IMR-90 (cell line): ENCODE measurements at regions not wholly inside any gene's neighbourhood (a gene's known extent, or its start where the extent isn't known, plus 50 kb on each side); places are given as distances from the start of the nearest gene placed in this dataset.
A peak's percentile ranks its signal among the peaks of the same experiment; 100 is the strongest.

Experiments used
- ATAC-seq: fragments of 200-7000 bp; cut with Tn5 transposase; 2 replicates; pipeline ENCODE4 v1.9.1; 2020; ENCODE audit warnings: low read depth, mild to moderate bottlenecking, moderate library complexity
- BruUV-seq: library from RNA; stranded (reverse); fragments of 400-500 nt; replicated peaks from 2 replicates; lab custom pipeline; 2021; lab: Mats Ljungman, UMichigan
- CTCF ChIA-PET: fragments of 300-600 bp; formaldehyde crosslinking; extraction: SDS; loops from one replicate; lab custom pipeline; 2021; ENCODE audit warnings: antibody characterized with exemption; lab: Yijun Ruan, JAX
- POLR2A ChIA-PET: fragments of 300-600 bp; sonication (Branson Sonifier 250); formaldehyde crosslinking; loops from one replicate; lab custom pipeline; 2022; ENCODE audit warnings: antibody characterized with exemption; ENCODE audit not compliant: unreplicated experiment; lab: Charles Lee
- DNase-seq: peaks from one replicate; pipeline ENCODE4 v3.0.0; 2013
- H2AFZ ChIP-seq: replicated peaks from 2 replicates; pipeline ENCODE3; 2013; ENCODE audit warnings: low read length, mild to moderate bottlenecking; ENCODE audit not compliant: poor library complexity
- H2AK5ac ChIP-seq: 2 replicates; pipeline ENCODE4 v1.6.1; 2013; ENCODE audit warnings: low read depth, low read length, inconsistent platforms
- H2AK9ac ChIP-seq: replicated peaks from 2 replicates; pipeline ENCODE3; 2013; ENCODE audit warnings: mild to moderate bottlenecking, low read depth, low read length, moderate library complexity; ENCODE audit not compliant: poor library complexity
- H2BK120ac ChIP-seq: 2 replicates; pipeline ENCODE4 v1.6.1; 2013; ENCODE audit warnings: low read depth, low read length, inconsistent platforms
- H2BK15ac ChIP-seq: 3 replicates; pipeline ENCODE4 v1.6.1; 2013; ENCODE audit warnings: low read depth, low read length, inconsistent platforms
- H2BK20ac ChIP-seq: 2 replicates; pipeline ENCODE4 v1.6.1; 2013; ENCODE audit warnings: low read depth, mild to moderate bottlenecking, inconsistent platforms, low read length, moderate library complexity
- H2BK5ac ChIP-seq: 2 replicates; pipeline ENCODE4 v1.6.1; 2013; ENCODE audit warnings: mild to moderate bottlenecking, low read depth, low read length, inconsistent platforms; ENCODE audit not compliant: poor library complexity, severe bottlenecking
- H3K14ac ChIP-seq: replicated peaks from 2 replicates; pipeline ENCODE4 v1.6.1; 2013; ENCODE audit warnings: low read depth, low read length, inconsistent platforms
- H3K18ac ChIP-seq: 2 replicates; pipeline ENCODE4 v1.6.1; 2013; ENCODE audit warnings: low read depth, low read length, control low read depth
- H3K23ac ChIP-seq: 2 replicates; pipeline ENCODE4 v1.6.1; 2013; ENCODE audit warnings: low read depth, low read length, inconsistent platforms
- H3K27ac ChIP-seq: 2 replicates; pipeline ENCODE4 v1.5.1; 2013; ENCODE audit warnings: mild to moderate bottlenecking, control low read depth, low read length; ENCODE audit not compliant: insufficient read depth
- H3K27me3 ChIP-seq: 2 replicates; pipeline ENCODE4 v1.6.1; 2013; ENCODE audit warnings: low read length; ENCODE audit not compliant: control insufficient read depth, insufficient read depth
- H3K36me3 ChIP-seq: 2 replicates; pipeline ENCODE4 v1.6.1; 2013; ENCODE audit warnings: low read length, mixed read lengths; ENCODE audit not compliant: control insufficient read depth, insufficient read depth
- H3K4ac ChIP-seq: 2 replicates; pipeline ENCODE4 v1.6.1; 2013; ENCODE audit warnings: low read depth, low read length, inconsistent platforms
- H3K4me1 ChIP-seq: 2 replicates; pipeline ENCODE4 v1.6.1; 2013; ENCODE audit warnings: low read length, mixed read lengths; ENCODE audit not compliant: control insufficient read depth, insufficient read depth
- H3K4me2 ChIP-seq: 2 replicates; pipeline ENCODE4 v1.6.1; 2013; ENCODE audit warnings: low read depth, mild to moderate bottlenecking, control low read depth, low read length, moderate library complexity
- H3K4me3 ChIP-seq: 2 replicates; pipeline ENCODE4 v1.5.1; 2013; ENCODE audit warnings: low read depth, mild to moderate bottlenecking, control low read depth, low read length, moderate library complexity; ENCODE audit not compliant: insufficient read depth
- H3K56ac ChIP-seq: 2 replicates; pipeline ENCODE4 v1.6.1; 2013; ENCODE audit warnings: low read length, inconsistent platforms; ENCODE audit not compliant: insufficient read depth; ENCODE audit errors: extremely low read depth
- H3K79me1 ChIP-seq, 2 experiments: 2 replicates each; pipeline ENCODE4 v1.6.1; 2013; ENCODE audit warnings: low read length in 2 of 2, inconsistent platforms in 1 of 2, low read depth in 1 of 2
- H3K9ac ChIP-seq: 2 replicates; pipeline ENCODE4 v1.6.1; 2013; ENCODE audit warnings: low read depth, low read length, control low read depth
- H3K9me1 ChIP-seq: 2 replicates; pipeline ENCODE4 v1.6.1; 2013; ENCODE audit warnings: low read length, inconsistent platforms; ENCODE audit not compliant: insufficient read depth
- H3K9me3 ChIP-seq: 2 replicates; pipeline ENCODE4 v1.6.1; 2013; ENCODE audit warnings: low read length; ENCODE audit not compliant: control insufficient read depth, insufficient read depth
- H4K20me1 ChIP-seq: 2 replicates; pipeline ENCODE4 v1.6.1; 2013; ENCODE audit warnings: low read length, inconsistent platforms; ENCODE audit not compliant: insufficient read depth
- H4K5ac ChIP-seq: 2 replicates; pipeline ENCODE4 v1.6.1; 2013; ENCODE audit warnings: mild to moderate bottlenecking, low read depth, low read length, control low read depth
- H4K8ac ChIP-seq, 2 experiments: 2 replicates each; pipeline ENCODE4 v1.6.1; 2013; ENCODE audit warnings: low read depth in 2 of 2, low read length in 2 of 2, control low read depth in 1 of 2, inconsistent platforms in 1 of 2
- H4K91ac ChIP-seq: 2 replicates; pipeline ENCODE4 v1.6.1; 2013; ENCODE audit warnings: low read depth, low read length, inconsistent platforms; ENCODE audit not compliant: insufficient read depth
- CEBPB ChIP-seq: IDR thresholded peaks from 2 replicates; pipeline ENCODE4 v1.6.1; 2012; ENCODE audit warnings: low read depth, low read length, improper control_type of control experiment
- CHD1 ChIP-seq: IDR thresholded peaks from 2 replicates; pipeline ENCODE4 v1.6.1; 2012; ENCODE audit warnings: low read depth, low read length, improper control_type of control experiment
- CTCF ChIP-seq: conservative IDR thresholded peaks from 2 replicates; pipeline ENCODE4 v1.5.1; 2012; ENCODE audit warnings: mild to moderate bottlenecking, low read depth, low read length, improper control_type of control experiment
- FOS ChIP-seq: fragments of 150-350 bp; IDR thresholded peaks from 2 replicates; pipeline ENCODE4 v1.6.1; 2016; ENCODE audit warnings: low read depth, low read length
- MAFK ChIP-seq: IDR thresholded peaks from 2 replicates; pipeline ENCODE4 v1.6.1; 2012; ENCODE audit warnings: low read depth, low read length, improper control_type of control experiment
- MAZ ChIP-seq: IDR thresholded peaks from 2 replicates; pipeline ENCODE4 v1.6.1; 2012; ENCODE audit warnings: low read depth, mild to moderate bottlenecking, low read length, improper control_type of control experiment, moderate library complexity, borderline replicate concordance
- MXI1 ChIP-seq: IDR thresholded peaks from 2 replicates; pipeline ENCODE4 v1.6.1; 2012; ENCODE audit warnings: low read depth, mild to moderate bottlenecking, low read length, moderate library complexity, borderline replicate concordance
- NFE2L2 ChIP-seq: fragments of 150-350 bp; IDR thresholded peaks from 2 replicates; pipeline ENCODE4 v1.6.1; 2016; ENCODE audit warnings: low read depth, mild to moderate bottlenecking, low read length
- POLR2A ChIP-seq: IDR thresholded peaks from 2 replicates; pipeline ENCODE4 v1.6.1; 2012; ENCODE audit warnings: mild to moderate bottlenecking, low read depth, low read length
- RAD21 ChIP-seq: IDR thresholded peaks from 2 replicates; pipeline ENCODE4 v1.6.1; 2012; ENCODE audit warnings: low read length, improper control_type of control experiment
- SMC3 ChIP-seq: fragments of 150-350 bp; IDR thresholded peaks from 2 replicates; pipeline ENCODE4 v1.6.1; 2016; ENCODE audit warnings: low read depth, mild to moderate bottlenecking, antibody characterized with exemption, low read length, moderate library complexity
- WGBS, 2 experiments: methylation state at CpG; one replicate each; pipeline versions ENCODE4 v1.1.5 to v1.1.7; 2013; ENCODE audit warnings: missing lambda C conversion rate in 2 of 2; ENCODE audit not compliant: insufficient read length in 1 of 2; ENCODE audit errors: extremely low coverage in 2 of 2; 5-methylcytosine and 5-hydroxymethylcytosine counted together
- dilution Hi-C: fragments of 300-500 bp; cut with HindIII; formaldehyde crosslinking; loops from one replicate; pipeline ENCODE4 v1.14.3; 2018; ENCODE audit warnings: low sequenced_read_pairs; ENCODE audit not compliant: unreplicated experiment
- in situ Hi-C: fragments of 300-500 bp; cut with MboI; formaldehyde crosslinking; loops from 3 replicates; pipeline ENCODE4 v1.14.3; 2019; ENCODE audit warnings: low sequenced_read_pairs, inconsistent platforms, mixed read lengths
- intact Hi-C: fragments of 100-400 bp; cut with micrococcal nuclease; formaldehyde crosslinking; loops from 2 replicates; pipeline ENCODE4 v1.10.0; 2022

GRCh38 chr1:193677874-193678273 lies 491.5 kb upstream of the B3GALT2 start:
- ATAC-seq = no peak
- in situ Hi-C loops (no loop called here), dilution Hi-C loops (no loop called here), intact Hi-C loops (no loop called here)
- H2BK15ac ChIP-seq = no peak overlapping the region
- no peak overlapping the region; the same call in 1 of the 2 replicates for H4K91ac ChIP-seq
- no peak overlapping the region for H2AK9ac ChIP-seq
- no peak overlapping the region for H3K23ac ChIP-seq
- no peak overlapping the region for H4K5ac ChIP-seq
- CTCF ChIA-PET = interaction anchor here (0.6 kb wide), 2 partner anchors 20 to 158 kb away, joined by 3 to 4 read pairs; no protein-coding TSS in a partner anchor
- H3K14ac ChIP-seq = no peak overlapping the region
- peak overlapping the region; percentile 6; the same call in 1 of the 2 replicates for H2BK20ac ChIP-seq
- no peak overlapping the region for H2AFZ ChIP-seq
- no peak overlapping the region for H3K56ac ChIP-seq
- TF ChIP-seq CEBPB (no peak), SMC3 (no peak), MAFK (no peak), MAZ (no peak), CHD1 (no peak), CTCF (no peak), FOS (no peak), MXI1 (no peak), NFE2L2 (no peak), RAD21 (no peak), POLR2A (no peak)
- no peak overlapping the region for H3K4me3 ChIP-seq
- no peaks in the 10 kb centered on the region for H4K20me1 ChIP-seq
- H2AK5ac ChIP-seq = no peak overlapping the region
- H3K9me3 ChIP-seq = no peaks in the 10 kb centered on the region
- no peak for DNase-seq
- no peak overlapping the region; the same call in 1 of the 2 replicates for H2BK120ac ChIP-seq
- peaks cover 8% of the 10 kb centered on the region; the same call in 1 of the 2 replicates for H3K4me1 ChIP-seq
- no peaks in the 10 kb centered on the region for H3K79me1 ChIP-seq
- H3K27me3 ChIP-seq = no peaks in the 10 kb centered on the region
- no peak overlapping the region for H4K8ac ChIP-seq
- BruUV-seq = no TSS peak
- POLR2A ChIA-PET = no interaction called here
- no peak overlapping the region for H3K9ac ChIP-seq
- no peaks in the 10 kb centered on the region for H3K36me3 ChIP-seq
- no CpG with 5 or more reads among the region's 3 CpGs for WGBS, 2 experiments
- H3K27ac ChIP-seq = no peak overlapping the region
- no peak overlapping the region; the same call in 1 of the 2 replicates for H3K4ac ChIP-seq
- H2BK5ac ChIP-seq = no peak overlapping the region
- 0 out of 2 replicates have a peak, but pooled peaks cover 5% of the 10 kb centered on the region for H3K9me1 ChIP-seq
- H3K18ac ChIP-seq = peak overlapping the region; percentile 35; the same call in 1 of the 2 replicates
- H3K4me2 ChIP-seq = no peak overlapping the region
